ENCODE measurements at regions not wholly inside any gene's neighbourhood (a gene's known extent, or its start where the extent isn't known, plus 50 kb on each side); places are given as distances from the start of the nearest gene placed in this dataset.

- H3K36me3 ChIP-seq, result no peaks in the 10 kb centered on the region
- H3K4me3 ChIP-seq, result no peak overlapping the region
- H3K4me2 ChIP-seq, result no peak overlapping the region
- no peak overlapping the region for H3K27ac ChIP-seq
- H3K9me3 ChIP-seq, result no peaks in the 10 kb centered on the region
- H3K9ac ChIP-seq, result no peak overlapping the region
- no peak for TF ChIP-seq Cebpa-rat (IDR thresholded peaks at IDR 0.05)
- no peaks in the 10 kb centered on the region for H3K4me1 ChIP-seq
- H4K20me1 ChIP-seq, result no peaks in the 10 kb centered on the region
- H3K27me3 ChIP-seq, result no peaks in the 10 kb centered on the region
These were observed 74.0 kb upstream of the SLC30A5 start for GRCh38 chr5:69019668-69020375.

DNA sequence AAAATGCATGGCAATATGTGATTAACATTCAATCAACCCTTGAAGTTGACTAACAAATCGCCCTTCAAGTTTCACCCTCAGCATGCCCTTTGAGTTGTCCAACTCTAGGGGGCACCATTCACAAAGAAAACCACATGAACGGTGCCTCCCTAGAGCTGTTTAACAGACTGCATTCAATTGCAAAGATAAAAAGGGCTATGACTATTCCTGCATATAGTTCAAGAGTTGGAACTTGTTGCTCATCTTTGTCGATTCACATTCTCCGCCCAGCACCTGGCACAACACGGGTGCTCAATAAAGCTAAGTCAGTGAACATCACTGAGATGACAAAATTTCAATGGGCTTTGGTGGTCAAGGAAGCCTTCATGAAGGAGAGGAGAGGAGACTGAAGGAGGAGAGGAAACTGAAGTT lies 69.6 kb upstream of the SLC30A5 start:
- H4K20me1 ChIP-seq, result no peaks in the 10 kb centered on the region
- H3K4me1 ChIP-seq, result no peaks in the 10 kb centered on the region
- no peaks in the 10 kb centered on the region for H3K36me3 ChIP-seq
- no peak overlapping the region for H3K27ac ChIP-seq
- no peaks in the 10 kb centered on the region for H3K9me3 ChIP-seq
- H3K9ac ChIP-seq, result no peak overlapping the region
- H3K4me2 ChIP-seq, result no peak overlapping the region
- no peak overlapping the region for H3K4me3 ChIP-seq
- no peaks in the 10 kb centered on the region for H3K27me3 ChIP-seq
- TF ChIP-seq Cebpa-rat (IDR thresholded peaks at IDR 0.05), result no peak

DNA sequence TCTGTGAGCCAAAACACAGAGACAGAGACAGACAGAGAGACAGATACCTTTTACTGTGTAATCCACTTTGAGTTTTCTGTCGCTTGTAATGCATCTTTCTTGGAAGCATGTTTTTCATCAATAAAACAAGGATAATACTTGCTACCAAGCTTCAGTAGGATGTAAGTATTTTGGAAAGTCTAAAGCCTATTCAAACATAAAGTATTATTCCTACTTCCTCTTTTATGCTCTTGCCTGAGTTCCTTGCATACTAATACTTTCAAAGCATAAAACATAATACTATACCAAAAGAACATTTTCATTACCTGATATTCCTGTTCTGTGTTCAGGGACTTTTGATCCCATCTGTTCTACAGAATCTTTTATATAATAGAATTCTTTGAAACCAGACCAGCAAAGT lies 64.5 kb upstream of the SLC30A5 start:
- no peaks in the 10 kb centered on the region for H3K27me3 ChIP-seq
- no peaks in the 10 kb centered on the region for H4K20me1 ChIP-seq
- no peak overlapping the region for H3K27ac ChIP-seq
- H3K36me3 ChIP-seq, result no peaks in the 10 kb centered on the region
- H3K9ac ChIP-seq, result no peak overlapping the region
- no peak for TF ChIP-seq Cebpa-rat (IDR thresholded peaks at IDR 0.05)
- no peaks in the 10 kb centered on the region for H3K4me1 ChIP-seq
- H3K4me2 ChIP-seq, result no peak overlapping the region
- H3K4me3 ChIP-seq, result no peak overlapping the region
- H3K9me3 ChIP-seq, result no peaks in the 10 kb centered on the region

DNA sequence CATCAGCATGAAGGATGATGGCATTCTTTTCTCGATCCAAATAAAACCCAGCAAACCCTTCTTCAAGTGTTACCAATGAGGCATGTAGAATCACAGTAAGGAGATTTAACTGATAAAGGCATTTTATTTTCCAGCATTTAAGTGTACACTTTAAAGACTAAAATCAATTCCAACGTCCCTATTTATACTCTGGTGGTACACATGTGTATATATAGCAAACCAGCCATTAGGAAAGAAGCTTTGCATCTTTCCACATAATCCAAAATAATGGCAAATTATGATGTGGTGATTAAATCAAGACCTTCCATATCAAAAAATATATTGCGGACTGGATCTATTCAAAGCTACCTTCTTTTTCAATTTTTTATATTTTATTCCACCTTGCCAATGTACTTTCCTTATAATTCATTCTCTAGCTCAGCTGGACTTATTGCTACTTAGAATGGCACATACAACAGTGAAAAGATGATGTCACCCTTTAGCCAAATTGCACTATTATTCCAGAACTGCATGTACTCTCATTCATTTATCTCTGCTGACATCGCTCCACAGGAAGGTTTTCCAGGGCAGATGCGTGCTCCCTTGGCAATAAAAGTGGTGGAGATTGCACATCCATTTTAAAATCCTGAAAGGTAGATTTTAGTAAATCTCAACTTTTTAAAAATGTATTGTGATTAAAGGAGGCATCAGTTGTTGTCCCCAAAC lies 63.3 kb upstream of the SLC30A5 start:
- Histone ChIP-seq H3K9me3 (no peaks in the 10 kb centered on the region; the same call in 1 of the 2 replicates), H3K27ac (no peak overlapping the region), H4K20me1 (no peaks in the 10 kb centered on the region), H3K4me3 (no peak overlapping the region), H3K27me3 (no peaks in the 10 kb centered on the region), H3K4me1 (no peaks in the 10 kb centered on the region), H3K4me2 (no peak overlapping the region), H3K9ac (no peak overlapping the region), H3K36me3 (no peaks in the 10 kb centered on the region)
- no peak for TF ChIP-seq Cebpa-rat (IDR thresholded peaks at IDR 0.05)

- no peak overlapping the region for H3K9ac ChIP-seq
- no peaks in the 10 kb centered on the region for H4K20me1 ChIP-seq
- H3K4me2 ChIP-seq, result no peak overlapping the region
- no peak overlapping the region for H3K27ac ChIP-seq
- no peak overlapping the region for H3K4me3 ChIP-seq
- TF ChIP-seq Cebpa-rat (IDR thresholded peaks at IDR 0.05), result no peak
- no peaks in the 10 kb centered on the region for H3K27me3 ChIP-seq
- H3K4me1 ChIP-seq, result no peaks in the 10 kb centered on the region
- no peaks in the 10 kb centered on the region; the same call in 1 of the 2 replicates for H3K9me3 ChIP-seq
- H3K36me3 ChIP-seq, result no peaks in the 10 kb centered on the region
These were observed 61.8 kb upstream of the SLC30A5 start for GRCh38 chr5:69032009-69032408.

- H3K4me3 ChIP-seq, result no peak overlapping the region
- H3K27ac ChIP-seq, result no peak overlapping the region
- no peaks in the 10 kb centered on the region; the same call in 1 of the 2 replicates for H3K9me3 ChIP-seq
- no peaks in the 10 kb centered on the region for H3K36me3 ChIP-seq
- TF ChIP-seq Cebpa-rat (IDR thresholded peaks at IDR 0.05), result no peak
- H3K27me3 ChIP-seq, result no peaks in the 10 kb centered on the region
- no peak overlapping the region for H3K4me2 ChIP-seq
- no peaks in the 10 kb centered on the region for H3K4me1 ChIP-seq
- H3K9ac ChIP-seq, result no peak overlapping the region
- no peaks in the 10 kb centered on the region for H4K20me1 ChIP-seq
These were observed 60.1 kb upstream of the SLC30A5 start for GRCh38 chr5:69033690-69034089.

DNA sequence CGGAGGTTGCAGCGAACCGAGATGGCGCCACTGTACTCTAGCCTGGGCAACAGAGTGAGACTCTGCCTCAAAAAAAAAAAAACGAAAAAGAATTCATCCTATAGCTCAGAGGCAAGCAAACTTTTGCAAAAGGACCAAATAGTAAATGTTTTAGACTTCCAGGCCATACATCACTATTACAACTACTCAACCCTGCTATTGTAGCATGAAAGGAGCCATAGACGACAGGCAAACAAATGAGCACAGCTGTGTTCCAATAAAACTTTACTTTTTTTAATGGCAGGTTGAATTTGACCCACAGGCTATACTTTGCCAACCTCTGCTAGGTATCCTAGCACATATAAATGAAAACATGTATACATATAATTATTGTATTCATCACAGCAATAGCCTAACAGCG lies 58.9 kb upstream of the SLC30A5 start:
- no peaks in the 10 kb centered on the region for H3K4me1 ChIP-seq
- H3K9me3 ChIP-seq, result no peaks in the 10 kb centered on the region; the same call in 1 of the 2 replicates
- H3K27me3 ChIP-seq, result no peaks in the 10 kb centered on the region
- no peak for TF ChIP-seq Cebpa-rat (IDR thresholded peaks at IDR 0.05)
- H4K20me1 ChIP-seq, result no peaks in the 10 kb centered on the region
- no peak overlapping the region for H3K27ac ChIP-seq
- H3K9ac ChIP-seq, result no peak overlapping the region
- no peak overlapping the region for H3K4me2 ChIP-seq
- H3K36me3 ChIP-seq, result no peaks in the 10 kb centered on the region
- no peak overlapping the region for H3K4me3 ChIP-seq

DNA sequence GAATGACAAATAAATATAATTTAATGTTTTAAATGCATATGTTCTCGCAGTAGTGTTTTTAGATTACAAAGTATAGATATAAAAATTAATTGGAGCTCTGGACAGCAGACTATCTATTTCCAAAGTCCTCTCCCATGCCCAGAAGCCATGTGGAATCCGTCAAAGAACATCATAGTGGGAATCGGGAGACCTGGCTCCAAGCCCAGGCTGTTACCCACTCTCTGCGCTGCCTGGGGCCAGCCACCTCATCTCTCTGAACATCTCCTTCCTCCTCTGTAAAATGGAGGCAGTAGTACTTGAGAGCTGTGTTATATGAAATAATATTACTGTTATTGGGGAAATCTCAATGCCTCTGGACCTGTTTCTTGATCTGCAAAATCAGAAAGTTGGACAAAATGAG lies 58.1 kb upstream of the SLC30A5 start:
- H3K27ac ChIP-seq, result no peak overlapping the region

GRCh38 chr5:69038539-69038938 lies 55.3 kb upstream of the SLC30A5 start:
- no peak for TF ChIP-seq Cebpa-rat (IDR thresholded peaks at IDR 0.05)
- Histone ChIP-seq H3K4me2 (no peak overlapping the region), H3K9me3 (no peaks in the 10 kb centered on the region; the same call in 1 of the 2 replicates), H3K36me3 (no peaks in the 10 kb centered on the region), H3K9ac (no peak overlapping the region), H4K20me1 (no peaks in the 10 kb centered on the region), H3K4me3 (no peak overlapping the region), H3K4me1 (no peaks in the 10 kb centered on the region), H3K27me3 (no peaks in the 10 kb centered on the region), H3K27ac (no peak overlapping the region)

More for the DNA sequence above, 58.1 kb upstream of the SLC30A5 start:
- no peak overlapping the region for H3K4me3 ChIP-seq
- H3K36me3 ChIP-seq, result no peaks in the 10 kb centered on the region
- no peaks in the 10 kb centered on the region for H3K27me3 ChIP-seq
- no peaks in the 10 kb centered on the region for H4K20me1 ChIP-seq
- no peak for TF ChIP-seq Cebpa-rat (IDR thresholded peaks at IDR 0.05)
- H3K9me3 ChIP-seq, result no peaks in the 10 kb centered on the region; the same call in 1 of the 2 replicates
- H3K4me2 ChIP-seq, result no peak overlapping the region
- H3K9ac ChIP-seq, result no peak overlapping the region
- no peaks in the 10 kb centered on the region for H3K4me1 ChIP-seq

DNA sequence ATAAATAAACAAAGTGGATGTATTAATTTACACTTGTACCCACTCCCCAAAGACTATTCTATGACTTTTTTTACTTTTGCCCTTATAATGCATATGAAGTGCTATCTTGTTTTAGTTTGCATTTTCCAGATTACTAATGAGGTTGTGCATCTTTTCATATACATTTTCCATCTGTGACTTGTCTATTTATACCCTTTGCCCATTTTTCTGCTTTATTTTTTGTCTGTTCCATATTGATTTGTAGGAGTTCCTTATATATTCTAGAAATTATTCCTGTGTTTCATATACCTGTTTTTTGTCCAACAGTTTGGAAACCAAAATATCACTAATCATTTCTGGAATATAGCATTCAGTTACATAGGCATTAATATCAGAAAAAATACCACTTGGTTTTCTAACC lies 54.0 kb upstream of the SLC30A5 start:
- no peak overlapping the region for H3K4me2 ChIP-seq
- TF ChIP-seq Cebpa-rat (IDR thresholded peaks at IDR 0.05), result no peak
- H3K27me3 ChIP-seq, result no peaks in the 10 kb centered on the region
- H3K27ac ChIP-seq, result no peak overlapping the region
- no peaks in the 10 kb centered on the region for H3K9me3 ChIP-seq
- H3K36me3 ChIP-seq, result no peaks in the 10 kb centered on the region
- no peak overlapping the region for H3K4me3 ChIP-seq
- no peak overlapping the region for H3K9ac ChIP-seq
- H3K4me1 ChIP-seq, result no peaks in the 10 kb centered on the region
- no peaks in the 10 kb centered on the region for H4K20me1 ChIP-seq
